Endothelial cell of umbilical vein (primary cell): ENCODE measurements at regions not wholly inside any gene's neighbourhood (a gene's known extent, or its start where the extent isn't known, plus 50 kb on each side); places are given as distances from the start of the nearest gene placed in this dataset.

ENCODE experiments used
- EZH2 ChIP-seq: IDR thresholded peaks from 2 replicates; pipeline ENCODE4 v1.6.1; 2012; ENCODE audit warnings: borderline replicate concordance, low read depth, mild to moderate bottlenecking, moderate library complexity, low read length, inconsistent platforms; ENCODE audit not compliant: severe bottlenecking
- FOS ChIP-seq: IDR thresholded peaks from 2 replicates; pipeline ENCODE4 v1.6.1; 2011; ENCODE audit warnings: mild to moderate bottlenecking, low read length, moderate library complexity, borderline replicate concordance; ENCODE audit not compliant: insufficient read depth
- JUN ChIP-seq: IDR thresholded peaks from 2 replicates; pipeline ENCODE4 v1.6.1; 2011; ENCODE audit warnings: borderline replicate concordance, low read depth; ENCODE audit not compliant: insufficient read length, insufficient read depth
- MYC ChIP-seq: IDR thresholded peaks from one replicate; pipeline ENCODE4 v1.6.1; 2011; ENCODE audit warnings: mild to moderate bottlenecking, low read depth, low read length
- POLR2A ChIP-seq: IDR thresholded peaks from 2 replicates; pipeline ENCODE4 v1.6.1; 2012; ENCODE audit warnings: low read depth, mild to moderate bottlenecking, control low read depth, low read length
- POLR2AphosphoS5 ChIP-seq: IDR thresholded peaks from 2 replicates; pipeline ENCODE4 v1.6.1; 2012; ENCODE audit warnings: low read depth, mild to moderate bottlenecking, control low read depth, low read length, moderate library complexity; ENCODE audit not compliant: insufficient read depth
- TF ChIP-seq, protein P1 (sequence below), 2 donors: IDR thresholded peaks; 1 replicate in 1 of 2; 2 replicates in 1 of 2; pipeline ENCODE4 v1.5.1; 2011; ENCODE audit warnings: low read length in 2 of 2, mild to moderate bottlenecking in 2 of 2, moderate library complexity in 2 of 2, control low read depth in 1 of 2, inconsistent platforms in 1 of 2, low read depth in 1 of 2; ENCODE audit not compliant: insufficient read depth in 1 of 2; ENCODE audit errors: extremely low read depth in 1 of 2
- TF ChIP-seq, protein P2 (sequence below): IDR thresholded peaks from 2 replicates; pipeline ENCODE4 v1.6.1; 2011; ENCODE audit not compliant: insufficient read depth, insufficient read length

- no peak for TF ChIP-seq POLR2AphosphoS5
- TF ChIP-seq, protein P1, sequence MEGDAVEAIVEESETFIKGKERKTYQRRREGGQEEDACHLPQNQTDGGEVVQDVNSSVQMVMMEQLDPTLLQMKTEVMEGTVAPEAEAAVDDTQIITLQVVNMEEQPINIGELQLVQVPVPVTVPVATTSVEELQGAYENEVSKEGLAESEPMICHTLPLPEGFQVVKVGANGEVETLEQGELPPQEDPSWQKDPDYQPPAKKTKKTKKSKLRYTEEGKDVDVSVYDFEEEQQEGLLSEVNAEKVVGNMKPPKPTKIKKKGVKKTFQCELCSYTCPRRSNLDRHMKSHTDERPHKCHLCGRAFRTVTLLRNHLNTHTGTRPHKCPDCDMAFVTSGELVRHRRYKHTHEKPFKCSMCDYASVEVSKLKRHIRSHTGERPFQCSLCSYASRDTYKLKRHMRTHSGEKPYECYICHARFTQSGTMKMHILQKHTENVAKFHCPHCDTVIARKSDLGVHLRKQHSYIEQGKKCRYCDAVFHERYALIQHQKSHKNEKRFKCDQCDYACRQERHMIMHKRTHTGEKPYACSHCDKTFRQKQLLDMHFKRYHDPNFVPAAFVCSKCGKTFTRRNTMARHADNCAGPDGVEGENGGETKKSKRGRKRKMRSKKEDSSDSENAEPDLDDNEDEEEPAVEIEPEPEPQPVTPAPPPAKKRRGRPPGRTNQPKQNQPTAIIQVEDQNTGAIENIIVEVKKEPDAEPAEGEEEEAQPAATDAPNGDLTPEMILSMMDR (IDR thresholded peaks at IDR 0.05; ENCODE audit: extremely low read depth in 1 of 2, insufficient read depth in 1 of 2, low read depth in 1 of 2, low read length in 2 of 2) = no peak
- TF ChIP-seq, protein P2, sequence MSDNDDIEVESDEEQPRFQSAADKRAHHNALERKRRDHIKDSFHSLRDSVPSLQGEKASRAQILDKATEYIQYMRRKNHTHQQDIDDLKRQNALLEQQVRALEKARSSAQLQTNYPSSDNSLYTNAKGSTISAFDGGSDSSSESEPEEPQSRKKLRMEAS = no peak
- TF ChIP-seq EZH2 = no peak
- TF ChIP-seq POLR2A = no peak
- no peak for TF ChIP-seq JUN
- TF ChIP-seq MYC = no peak
- TF ChIP-seq FOS = no peak
Observed at GRCh38 chr2:146203064-146203624, 1641.7 kb upstream of the ACVR2A start.
